ENCODE measurements at regions not wholly inside any gene's neighbourhood (a gene's known extent, or its start where the extent isn't known, plus 50 kb on each side); places are given as distances from the start of the nearest gene placed in this dataset.

GRCh38 chr15:91716536-91716935 lies 137.0 kb upstream of the SLCO3A1 start:
- H3K4me3 ChIP-seq (ENCODE audit: low read depth, low read length), result no peak overlapping the region
- no peak for DNase-seq (ENCODE audit: low read depth)
- TF ChIP-seq CTCF (IDR thresholded peaks at IDR 0.05; ENCODE audit: insufficient read depth, low read depth, low read length), result no peak

GRCh38 chr15:91717811-91718210 lies 135.7 kb upstream of the SLCO3A1 start:
- DNase-seq (ENCODE audit: low read depth), result no peak
- H3K4me3 ChIP-seq (ENCODE audit: low read depth, low read length), result no peak overlapping the region
- no peak for TF ChIP-seq CTCF (IDR thresholded peaks at IDR 0.05; ENCODE audit: insufficient read depth, low read depth, low read length)

GRCh38 chr15:91723959-91724358 lies 129.5 kb upstream of the SLCO3A1 start:
- DNase-seq (ENCODE audit: low read depth), result no peak
- H3K4me3 ChIP-seq (ENCODE audit: low read depth, low read length), result no peak overlapping the region
- TF ChIP-seq CTCF (IDR thresholded peaks at IDR 0.05; ENCODE audit: insufficient read depth, low read depth, low read length), result no peak

- DNase-seq (ENCODE audit: low read depth), result no peak
- TF ChIP-seq CTCF (IDR thresholded peaks at IDR 0.05; ENCODE audit: insufficient read depth, low read depth, low read length), result no peak
- H3K4me3 ChIP-seq (ENCODE audit: low read depth, low read length), result no peak overlapping the region
Observed at GRCh38 chr15:91733661-91734060, 119.8 kb upstream of the SLCO3A1 start.

GRCh38 chr15:91737151-91737818 lies 116.2 kb upstream of the SLCO3A1 start:
- DNase-seq (ENCODE audit: low read depth), result no peak
- no peak overlapping the region for H3K4me3 ChIP-seq (ENCODE audit: low read depth, low read length)
- no peak for TF ChIP-seq CTCF (IDR thresholded peaks at IDR 0.05; ENCODE audit: insufficient read depth, low read depth, low read length)

- no peak overlapping the region for H3K4me3 ChIP-seq (ENCODE audit: low read depth, low read length)
- no peak for TF ChIP-seq CTCF (IDR thresholded peaks at IDR 0.05; ENCODE audit: insufficient read depth, low read depth, low read length)
- DNase-seq (ENCODE audit: low read depth), result no peak
Observed at GRCh38 chr15:91741986-91742385, 111.5 kb upstream of the SLCO3A1 start.

GRCh38 chr15:91751611-91752010 lies 101.9 kb upstream of the SLCO3A1 start:
- no peak for DNase-seq (ENCODE audit: low read depth)
- no peak for TF ChIP-seq CTCF (IDR thresholded peaks at IDR 0.05; ENCODE audit: insufficient read depth, low read depth, low read length)
- no peak overlapping the region for H3K4me3 ChIP-seq (ENCODE audit: low read depth, low read length)

Data from fibroblast of villous mesenchyme (primary cell).